Lung (tissue), 11 donors: ENCODE measurements at regions not wholly inside any gene's neighbourhood (a gene's known extent, or its start where the extent isn't known, plus 50 kb on each side); places are given as distances from the start of the nearest gene placed in this dataset.
"Not testable (repeated sequence)": the region's sequence is repeated elsewhere in the genome, so short reads cannot be mapped to it uniquely, and the experiment has no call there.

Experiments
- ATAC-seq: fragments of 200-7000 bp; cut with Tn5 transposase; one replicate; pipeline ENCODE4 v1.9.1; 2020; ENCODE audit warnings: moderate number of reproducible peaks; ENCODE audit not compliant: insufficient read depth, low FRiP score
- DNase-seq, 3 donors: peaks; one replicate each; pipeline ENCODE4 v3.0.0-alpha.2; 2013 to 2017
- H3K27ac ChIP-seq, 2 donors: one replicate each; pipeline ENCODE4 v1.5.1; 2013; ENCODE audit warnings: mild to moderate bottlenecking in 2 of 2, moderate library complexity in 2 of 2, control low read depth in 1 of 2, inconsistent platforms in 1 of 2, low read depth in 1 of 2, low read length in 1 of 2
- H3K27me3 ChIP-seq, 3 donors: one replicate each; pipeline ENCODE4 v1.5.1; 2013; ENCODE audit warnings: low read length in 2 of 3; ENCODE audit not compliant: control insufficient read depth in 3 of 3, insufficient read depth in 3 of 3
- H3K36me3 ChIP-seq, 4 donors: one replicate each; pipeline ENCODE4 v1.5.1; 2013; ENCODE audit warnings: low read length in 4 of 4, mild to moderate bottlenecking in 1 of 4, moderate library complexity in 1 of 4; ENCODE audit not compliant: control insufficient read depth in 4 of 4, insufficient read depth in 4 of 4
- H3K4me1 ChIP-seq, 5 donors: one replicate each; pipeline ENCODE4 v1.5.1; 2013; ENCODE audit warnings: low read length in 5 of 5, mild to moderate bottlenecking in 2 of 5, moderate library complexity in 1 of 5; ENCODE audit not compliant: control insufficient read depth in 5 of 5, insufficient read depth in 5 of 5
- H3K4me3 ChIP-seq: one replicate; pipeline ENCODE4 v1.5.1; 2013; ENCODE audit warnings: mild to moderate bottlenecking, control low read depth, moderate library complexity
- H3K9ac ChIP-seq, 2 donors: one replicate each; pipeline ENCODE4 v1.5.1; 2013; ENCODE audit warnings: low read length in 2 of 2, control low read depth in 1 of 2; ENCODE audit not compliant: insufficient read depth in 1 of 2
- H3K9me3 ChIP-seq, 4 donors: one replicate each; pipeline ENCODE4 v1.5.1; 2013; ENCODE audit warnings: low read length in 3 of 4, mild to moderate bottlenecking in 1 of 4, moderate library complexity in 1 of 4; ENCODE audit not compliant: control insufficient read depth in 4 of 4, insufficient read depth in 3 of 4
- WGBS, 2 donors: extraction: QIAGEN DNeasy Blood & Tissue Kit; methylation state at CpG; one replicate each; pipeline ENCODE4 v1.1.7; 2013; 5-methylcytosine and 5-hydroxymethylcytosine counted together
- TF ChIP-seq, protein P1 (sequence below): IDR thresholded peaks from 2 replicates; pipeline ENCODE4 v1.5.1; 2012; ENCODE audit warnings: mild to moderate bottlenecking; ENCODE audit errors: control extremely low read depth, extremely low read depth
- donor health status: control.
- donor health status: control.
- donor health status: Bipolar disorder and iron deficiency.
- donor health status: healthy.
- donor health status: DM: yes; HTN: yes; CAD: no.

DNA sequence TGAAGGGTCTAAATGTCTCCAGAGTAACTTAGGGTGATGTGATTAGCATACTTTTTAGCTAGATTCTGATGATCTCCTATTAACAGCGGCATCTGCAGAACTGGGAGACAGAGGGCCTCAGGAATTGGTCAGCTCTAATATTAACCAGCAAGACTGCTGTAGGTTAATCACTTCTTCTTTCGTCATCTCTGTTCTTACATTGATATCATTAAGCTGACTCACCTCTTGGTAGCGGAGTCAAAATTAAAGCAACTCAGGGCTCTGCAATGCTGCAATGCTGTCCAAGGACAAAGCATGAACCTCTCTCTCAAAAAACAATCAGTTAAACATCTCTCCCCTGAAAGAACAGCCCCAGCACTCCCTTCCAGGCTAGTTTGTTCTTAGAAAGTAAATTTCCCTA is 57.5 kb upstream of the TRA2B start:
- H3K4me3 ChIP-seq = no peak overlapping the region
- TF ChIP-seq, protein P1, sequence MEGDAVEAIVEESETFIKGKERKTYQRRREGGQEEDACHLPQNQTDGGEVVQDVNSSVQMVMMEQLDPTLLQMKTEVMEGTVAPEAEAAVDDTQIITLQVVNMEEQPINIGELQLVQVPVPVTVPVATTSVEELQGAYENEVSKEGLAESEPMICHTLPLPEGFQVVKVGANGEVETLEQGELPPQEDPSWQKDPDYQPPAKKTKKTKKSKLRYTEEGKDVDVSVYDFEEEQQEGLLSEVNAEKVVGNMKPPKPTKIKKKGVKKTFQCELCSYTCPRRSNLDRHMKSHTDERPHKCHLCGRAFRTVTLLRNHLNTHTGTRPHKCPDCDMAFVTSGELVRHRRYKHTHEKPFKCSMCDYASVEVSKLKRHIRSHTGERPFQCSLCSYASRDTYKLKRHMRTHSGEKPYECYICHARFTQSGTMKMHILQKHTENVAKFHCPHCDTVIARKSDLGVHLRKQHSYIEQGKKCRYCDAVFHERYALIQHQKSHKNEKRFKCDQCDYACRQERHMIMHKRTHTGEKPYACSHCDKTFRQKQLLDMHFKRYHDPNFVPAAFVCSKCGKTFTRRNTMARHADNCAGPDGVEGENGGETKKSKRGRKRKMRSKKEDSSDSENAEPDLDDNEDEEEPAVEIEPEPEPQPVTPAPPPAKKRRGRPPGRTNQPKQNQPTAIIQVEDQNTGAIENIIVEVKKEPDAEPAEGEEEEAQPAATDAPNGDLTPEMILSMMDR = no peak
- H3K9me3 ChIP-seq = no peaks in the 10 kb centered on the region
- H3K27me3 ChIP-seq = no peaks in the 10 kb centered on the region
- H3K4me1 ChIP-seq = peaks cover 0 to 20% (median 7%) of the 10 kb centered on the region in 5 donors
- H3K36me3 ChIP-seq = no peaks in the 10 kb centered on the region
- H3K9ac ChIP-seq = no peak overlapping the region
- no peak overlapping the region for H3K27ac ChIP-seq
- 87 to 91% methylated on average over 3 of the region's 3 CpGs for WGBS, 2 donors
- DNase-seq = no peak
- ATAC-seq = no peak

DNA sequence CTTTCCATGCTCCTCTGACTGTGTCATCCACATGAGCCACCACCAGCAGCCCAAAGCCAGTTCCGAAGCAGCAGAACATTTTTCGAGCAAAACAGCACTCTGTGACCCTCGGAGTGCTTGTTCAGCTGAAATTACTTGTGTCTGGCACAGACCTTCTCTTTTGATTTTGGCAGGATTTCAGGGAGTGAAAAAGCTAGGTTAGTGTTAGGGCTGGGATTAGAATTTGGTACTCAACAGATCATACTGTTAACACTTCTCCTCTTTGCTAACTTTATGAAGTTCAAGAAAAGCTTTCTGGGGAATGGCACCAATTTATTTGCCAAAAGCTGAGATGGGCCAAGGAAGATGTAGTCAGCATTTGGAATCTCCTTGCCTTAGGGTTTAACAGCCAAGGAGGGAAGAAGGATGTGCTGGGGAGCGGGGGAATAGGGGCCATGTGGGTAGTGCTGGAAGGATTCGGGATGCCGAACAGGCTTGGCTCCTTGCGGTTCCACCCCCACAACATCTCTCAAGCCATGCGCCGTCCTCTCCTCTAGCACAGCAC is 55.1 kb upstream of the TRA2B start:
- ATAC-seq = no peak
- Histone ChIP-seq H3K27me3 (no peaks in the 10 kb centered on the region), H3K27ac (no peak overlapping the region), H3K9me3 (no peaks in the 10 kb centered on the region), H3K9ac (no peak overlapping the region), H3K36me3 (no peaks in the 10 kb centered on the region), H3K4me1 (peaks cover 0 to 20% (median 7%) of the 10 kb centered on the region in 5 donors), H3K4me3 (no peak overlapping the region)
- peak; percentile 60 to 93 (median 88) for DNase-seq
- WGBS, 2 donors = 56 to 85% methylated on average over 9 of the region's 9 CpGs
- TF ChIP-seq, protein P1 = no peak

DNA sequence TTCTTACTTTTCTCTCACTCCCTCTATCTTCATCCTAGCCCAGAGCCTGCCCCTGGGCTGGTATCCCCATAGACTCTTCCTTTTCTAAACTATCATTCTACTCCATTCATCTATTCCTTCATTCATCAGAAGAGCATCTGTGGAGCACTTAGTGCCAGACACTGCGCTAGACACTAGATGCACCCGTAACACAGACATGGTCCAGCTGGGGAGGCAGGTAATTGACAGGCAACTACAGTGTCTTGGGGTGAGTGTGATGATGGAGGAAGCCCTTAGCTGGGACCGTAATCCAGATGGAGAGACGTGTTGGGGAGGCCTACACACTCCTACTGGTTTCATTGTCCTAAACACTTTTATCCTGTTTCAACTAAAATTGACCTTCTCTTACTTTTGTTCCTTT is 53.2 kb upstream of the TRA2B start:
- DNase-seq, H3K36me3 ChIP-seq, H3K9me3 ChIP-seq, H3K4me3 ChIP-seq, ATAC-seq, H3K27me3 ChIP-seq, H3K9ac ChIP-seq, H3K27ac ChIP-seq: not testable (repeated sequence)
- peaks cover 0 to 20% (median 7%) of the 10 kb centered on the region in 5 donors for H3K4me1 ChIP-seq
- WGBS, 2 donors = 98 to 100% methylated on average over 3 to 4 of the region's 4 CpGs

DNA sequence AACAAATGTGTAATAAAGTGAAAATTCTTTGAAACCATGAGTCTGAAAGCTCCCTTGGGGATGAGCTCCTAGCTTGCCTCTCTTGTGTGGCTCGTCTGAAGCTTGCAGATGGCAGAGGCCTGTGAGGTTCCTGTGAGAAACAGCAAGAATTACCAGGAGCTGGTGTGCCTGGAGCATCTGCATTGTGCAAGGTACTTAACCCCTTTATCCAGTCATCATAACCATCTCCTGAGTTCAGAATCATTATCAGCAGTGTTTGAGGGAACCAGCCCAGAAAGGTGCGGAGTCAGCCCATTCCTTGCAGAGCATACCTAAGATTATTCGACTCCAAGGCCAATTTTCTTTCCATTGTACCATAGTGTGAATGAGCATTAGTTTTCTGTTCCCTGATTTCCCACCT is 51.7 kb upstream of the TRA2B start:
- Histone ChIP-seq H3K27ac (no peak overlapping the region), H3K9me3 (no peaks in the 10 kb centered on the region), H3K4me3 (no peak overlapping the region), H3K4me1 (peaks cover 0 to 20% (median 7%) of the 10 kb centered on the region in 5 donors), H3K36me3 (no peaks in the 10 kb centered on the region), H3K27me3 (no peaks in the 10 kb centered on the region), H3K9ac (no peak overlapping the region)
- TF ChIP-seq, protein P1 = no peak
- no peak for DNase-seq
- no peak for ATAC-seq
- 93 to 94% methylated on average over 3 of the region's 3 CpGs for WGBS, 2 donors
